ENCODE measurements at regions not wholly inside any gene's neighbourhood (a gene's known extent, or its start where the extent isn't known, plus 50 kb on each side); places are given as distances from the start of the nearest gene placed in this dataset.
"Not testable (repeated sequence)": the region's sequence is repeated elsewhere in the genome, so short reads cannot be mapped to it uniquely, and the experiment has no call there.

DNA sequence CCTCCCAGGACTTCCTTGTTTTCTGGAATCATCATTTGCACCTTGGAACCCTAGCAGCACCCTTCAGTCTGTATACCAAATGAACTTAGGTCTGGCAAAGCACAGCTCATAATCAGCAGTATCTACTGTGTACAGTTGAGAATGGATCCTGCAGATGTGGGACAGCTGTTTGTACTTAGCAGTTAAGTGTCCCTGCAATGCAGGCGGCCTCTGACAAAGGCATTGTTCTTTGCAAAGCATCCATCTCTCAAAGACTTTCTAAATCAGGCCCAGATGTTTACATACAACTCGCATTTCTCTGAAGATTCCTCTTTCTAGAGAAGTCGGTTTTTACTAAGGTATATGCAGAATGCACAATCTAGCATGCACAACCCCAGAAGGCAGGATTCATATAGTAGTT, 170.5 kb upstream of the RBM19 start:
- H3K27ac Mint-ChIP-seq, result no peak overlapping the region
- H3K4me1 Mint-ChIP-seq (ENCODE audit: low read depth), result no peaks in the 10 kb centered on the region
- ChIA-PET POLR2A (no interaction called here), CTCF (no interaction called here)
- H3K4me3 Mint-ChIP-seq, result no peak overlapping the region
- no peaks in the 10 kb centered on the region for H3K36me3 Mint-ChIP-seq
- no peak for DNase-seq
- peaks cover 3% of the 10 kb centered on the region for H3K27me3 Mint-ChIP-seq
- no peaks in the 10 kb centered on the region for H3K9me3 Mint-ChIP-seq
- intact Hi-C loops (cut with micrococcal nuclease), result no loop called here

DNA sequence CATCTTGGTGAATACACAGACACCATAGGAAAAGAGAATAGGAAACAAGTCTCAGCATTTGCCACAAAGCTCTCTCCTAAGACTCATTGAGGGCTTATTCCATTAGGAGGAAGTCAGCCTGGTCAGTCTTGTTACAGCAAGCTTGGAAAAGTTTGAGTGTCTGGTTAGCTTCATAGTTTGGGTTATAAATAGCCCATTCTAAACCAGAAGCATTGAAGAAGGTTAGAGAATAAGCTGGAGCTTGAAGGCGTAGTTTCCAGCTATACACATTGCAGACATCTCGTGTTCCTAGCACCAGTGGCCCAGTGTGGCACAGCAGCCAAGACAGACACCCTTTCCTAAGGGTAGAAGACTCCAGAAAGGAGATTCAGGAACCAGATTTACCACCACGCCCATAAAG, 168.8 kb upstream of the RBM19 start:
- intact Hi-C loops (cut with micrococcal nuclease), result no loop called here
- H3K9me3 Mint-ChIP-seq, result no peaks in the 10 kb centered on the region
- no peak for DNase-seq
- no peak overlapping the region for H3K27ac Mint-ChIP-seq
- ChIA-PET CTCF (no interaction called here), POLR2A (no interaction called here)
- peaks cover 3% of the 10 kb centered on the region for H3K27me3 Mint-ChIP-seq
- H3K4me1 Mint-ChIP-seq (ENCODE audit: low read depth), result no peaks in the 10 kb centered on the region
- no peak overlapping the region for H3K4me3 Mint-ChIP-seq
- no peaks in the 10 kb centered on the region for H3K36me3 Mint-ChIP-seq

DNA sequence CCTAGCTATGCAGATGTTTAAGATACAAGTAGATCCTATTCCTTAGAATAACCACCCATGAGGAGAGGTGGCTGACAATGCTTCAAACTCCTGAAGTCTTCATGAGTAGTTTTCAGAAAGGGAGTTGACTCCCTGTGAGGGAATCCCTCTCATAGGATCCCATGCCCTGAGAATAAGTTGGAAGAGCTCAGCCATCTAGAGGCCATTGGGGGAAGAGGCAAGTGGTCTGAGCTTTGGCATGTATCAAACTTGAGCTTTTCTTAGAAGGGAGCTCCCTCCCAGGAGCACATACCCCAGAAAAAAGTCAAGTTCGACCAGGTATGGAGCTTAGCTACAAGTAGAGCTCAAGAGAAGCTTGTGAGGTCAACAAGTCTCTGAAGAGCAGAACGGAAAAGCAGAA, 165.7 kb upstream of the RBM19 start:
- DNase-seq, result no peak
- H3K27ac Mint-ChIP-seq, result no peak overlapping the region
- no peaks in the 10 kb centered on the region for H3K4me1 Mint-ChIP-seq (ENCODE audit: low read depth)
- no peaks in the 10 kb centered on the region for H3K9me3 Mint-ChIP-seq
- peaks cover 3% of the 10 kb centered on the region for H3K27me3 Mint-ChIP-seq
- POLR2A ChIA-PET, result no interaction called here
- H3K4me3 Mint-ChIP-seq, result no peak overlapping the region
- intact Hi-C loops (cut with micrococcal nuclease), result no loop called here
- CTCF ChIA-PET, result no interaction called here
- H3K36me3 Mint-ChIP-seq, result no peaks in the 10 kb centered on the region

DNA sequence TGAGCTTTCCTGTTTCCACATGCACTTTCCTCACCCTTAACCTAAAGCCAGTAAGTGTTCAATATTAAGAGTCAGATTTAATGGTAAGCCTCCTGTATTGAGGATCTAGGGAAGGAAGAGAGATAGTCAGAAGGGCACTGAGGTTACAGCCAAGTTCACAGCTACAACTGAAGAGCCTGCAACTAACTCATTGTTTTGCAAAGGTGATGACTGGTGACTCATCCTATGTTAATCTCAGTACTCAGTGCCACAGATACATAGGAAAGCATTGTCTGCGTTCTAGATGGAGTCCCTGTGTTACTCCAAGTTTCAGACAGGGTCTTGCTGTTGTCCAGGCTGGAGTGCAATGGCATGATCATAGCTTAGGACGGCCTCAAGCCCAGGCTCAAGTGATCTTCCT, 157.0 kb upstream of the RBM19 start:
- no peaks in the 10 kb centered on the region for H3K27me3 Mint-ChIP-seq
- H3K4me1 Mint-ChIP-seq (ENCODE audit: low read depth), result no peaks in the 10 kb centered on the region
- no peaks in the 10 kb centered on the region for H3K36me3 Mint-ChIP-seq
- ChIA-PET POLR2A (no interaction called here), CTCF (no interaction called here)
- H3K27ac Mint-ChIP-seq, result no peak overlapping the region
- no peak overlapping the region for H3K4me3 Mint-ChIP-seq
- intact Hi-C loops (cut with micrococcal nuclease), result no loop called here
- no peaks in the 10 kb centered on the region for H3K9me3 Mint-ChIP-seq
- DNase-seq, result no peak

DNA sequence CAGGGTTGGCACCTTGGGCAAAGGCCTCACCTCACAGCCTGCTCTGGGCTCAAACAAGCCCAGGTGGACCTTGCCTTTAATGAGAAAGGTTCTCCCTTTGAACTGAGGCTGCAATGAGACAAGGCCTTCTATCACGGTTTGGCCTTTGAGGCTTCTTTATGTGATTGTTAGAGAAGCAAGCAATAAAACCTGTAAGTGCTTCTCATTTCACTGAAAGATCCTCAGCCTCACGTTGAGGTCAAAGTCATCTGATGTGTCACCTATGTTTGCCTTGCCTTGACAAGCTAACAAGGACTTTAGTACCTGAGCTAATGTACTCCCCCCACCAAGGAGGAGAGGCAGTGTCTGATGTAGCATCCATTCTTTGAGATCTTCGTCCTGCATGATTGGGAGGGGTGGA, 155.9 kb upstream of the RBM19 start:
- H3K4me3 Mint-ChIP-seq, result no peak overlapping the region
- no peaks in the 10 kb centered on the region for H3K36me3 Mint-ChIP-seq
- H3K27me3 Mint-ChIP-seq, result no peaks in the 10 kb centered on the region
- no peak overlapping the region for H3K27ac Mint-ChIP-seq
- H3K9me3 Mint-ChIP-seq, result no peaks in the 10 kb centered on the region
- DNase-seq, result no peak
- intact Hi-C loops (cut with micrococcal nuclease), result no loop called here
- ChIA-PET POLR2A (no interaction called here), CTCF (no interaction called here)
- no peaks in the 10 kb centered on the region for H3K4me1 Mint-ChIP-seq (ENCODE audit: low read depth)

DNA sequence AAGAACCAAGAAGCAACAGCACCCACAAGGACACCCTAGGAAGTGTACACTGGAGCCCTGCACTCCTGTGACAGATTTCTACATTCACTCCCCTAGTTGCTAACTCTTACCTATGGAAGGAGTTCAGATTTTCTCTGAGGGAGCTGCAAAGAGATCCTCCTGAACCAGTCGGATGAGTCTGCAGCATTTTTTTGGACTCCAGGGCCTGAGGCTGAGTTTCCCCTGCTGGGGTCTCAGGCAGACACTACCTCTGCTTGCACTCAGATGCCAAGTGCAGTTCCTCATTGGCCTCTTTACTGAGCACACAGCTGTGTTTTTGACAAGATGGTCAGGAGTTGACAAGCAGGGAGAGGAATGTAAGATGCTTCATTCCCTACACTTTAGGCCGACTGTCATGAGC, 153.2 kb upstream of the RBM19 start:
- peaks cover 1% of the 10 kb centered on the region for H3K27me3 Mint-ChIP-seq
- no peak overlapping the region for H3K4me3 Mint-ChIP-seq
- intact Hi-C loops (cut with micrococcal nuclease), result no loop called here
- peaks cover 6% of the 10 kb centered on the region for H3K9me3 Mint-ChIP-seq
- H3K36me3 Mint-ChIP-seq, result no peaks in the 10 kb centered on the region
- no peaks in the 10 kb centered on the region for H3K4me1 Mint-ChIP-seq (ENCODE audit: low read depth)
- POLR2A ChIA-PET, result no interaction called here
- CTCF ChIA-PET, result no interaction called here
- no peak for DNase-seq
- H3K27ac Mint-ChIP-seq, result no peak overlapping the region

DNA sequence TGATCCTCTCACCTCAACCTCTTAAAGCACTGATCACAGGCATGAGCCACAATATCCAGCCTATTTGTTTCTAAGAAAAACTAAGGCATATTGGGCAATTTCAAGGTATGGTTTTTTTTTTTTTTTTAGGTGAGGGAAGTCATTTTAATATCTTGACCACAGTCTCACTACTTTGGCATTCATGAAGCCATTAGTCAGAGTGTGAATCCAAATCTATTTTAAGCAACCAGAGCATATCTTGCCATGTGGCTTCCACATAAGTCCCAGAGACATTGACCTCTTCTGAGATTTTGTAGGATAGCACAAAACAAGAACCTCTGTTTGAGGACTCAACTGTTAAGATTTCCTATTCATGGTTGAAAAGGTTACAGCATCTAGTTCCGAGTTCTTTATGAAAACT, 130.3 kb upstream of the RBM19 start:
- Mint-ChIP-seq H3K27ac (no peak overlapping the region), H3K36me3 (no peaks in the 10 kb centered on the region), H3K4me3 (no peak overlapping the region), H3K4me1 (ENCODE audit: low read depth) (no peaks in the 10 kb centered on the region), H3K27me3 (peaks cover 3% of the 10 kb centered on the region), H3K9me3 (peaks cover 4% of the 10 kb centered on the region)
- ChIA-PET CTCF (no interaction called here), POLR2A (no interaction called here)
- DNase-seq, result no peak
- intact Hi-C loops (cut with micrococcal nuclease), result no loop called here

DNA sequence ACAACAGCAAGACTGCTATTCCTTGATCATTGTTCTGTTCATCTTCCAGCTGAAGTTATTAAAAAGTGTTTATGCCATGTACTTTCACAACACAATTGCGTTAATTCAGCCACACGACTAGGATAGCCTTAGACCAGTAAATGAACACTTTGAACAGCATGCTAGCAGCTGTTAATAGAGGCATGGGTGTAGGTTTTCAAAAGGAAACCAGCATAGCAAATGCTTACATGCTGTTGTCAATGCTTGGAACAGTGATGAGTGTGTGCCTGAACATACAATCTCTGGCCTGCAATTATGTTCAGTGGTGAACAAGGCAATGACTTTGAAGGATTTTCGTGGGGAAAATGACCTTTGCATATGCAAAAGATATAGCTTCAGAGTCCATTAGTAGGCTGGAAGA, 127.4 kb upstream of the RBM19 start:
- DNase-seq, result no peak
- ChIA-PET CTCF (no interaction called here), POLR2A (no interaction called here)

DNA sequence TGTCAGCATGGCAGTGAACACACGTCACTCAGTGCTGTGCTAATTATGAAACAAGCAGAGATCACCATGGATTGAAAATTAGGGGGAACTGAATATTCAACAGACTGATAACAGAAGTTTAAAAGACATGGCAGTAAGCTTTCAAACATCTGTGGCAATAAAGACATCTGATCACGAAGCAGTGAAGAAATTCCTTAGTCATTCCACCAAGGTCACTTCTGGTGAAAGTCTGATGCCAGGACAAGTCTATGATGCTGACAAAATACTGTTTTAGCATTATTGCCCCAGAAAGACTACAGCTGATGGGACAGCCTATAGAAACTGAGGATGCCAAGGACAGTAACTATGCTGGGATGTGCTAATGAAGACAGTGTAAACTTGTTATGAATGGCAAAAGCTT, 126.9 kb upstream of the RBM19 start:
- H3K4me1 Mint-ChIP-seq (ENCODE audit: low read depth), result no peaks in the 10 kb centered on the region
- intact Hi-C loops (cut with micrococcal nuclease), result no loop called here
- peaks cover 3% of the 10 kb centered on the region for H3K27me3 Mint-ChIP-seq
- POLR2A ChIA-PET, result no interaction called here
- no peak overlapping the region for H3K4me3 Mint-ChIP-seq
- H3K9me3 Mint-ChIP-seq, result peaks cover 4% of the 10 kb centered on the region
- no peaks in the 10 kb centered on the region for H3K36me3 Mint-ChIP-seq
- CTCF ChIA-PET, result no interaction called here
- DNase-seq, result no peak
- H3K27ac Mint-ChIP-seq, result no peak overlapping the region

More for the DNA sequence above, 127.4 kb upstream of the RBM19 start:
- Mint-ChIP-seq H3K27ac (no peak overlapping the region), H3K27me3 (peaks cover 3% of the 10 kb centered on the region), H3K9me3 (peaks cover 4% of the 10 kb centered on the region), H3K4me3 (no peak overlapping the region), H3K36me3 (no peaks in the 10 kb centered on the region), H3K4me1 (ENCODE audit: low read depth) (no peaks in the 10 kb centered on the region)
- intact Hi-C loops (cut with micrococcal nuclease), result no loop called here

DNA sequence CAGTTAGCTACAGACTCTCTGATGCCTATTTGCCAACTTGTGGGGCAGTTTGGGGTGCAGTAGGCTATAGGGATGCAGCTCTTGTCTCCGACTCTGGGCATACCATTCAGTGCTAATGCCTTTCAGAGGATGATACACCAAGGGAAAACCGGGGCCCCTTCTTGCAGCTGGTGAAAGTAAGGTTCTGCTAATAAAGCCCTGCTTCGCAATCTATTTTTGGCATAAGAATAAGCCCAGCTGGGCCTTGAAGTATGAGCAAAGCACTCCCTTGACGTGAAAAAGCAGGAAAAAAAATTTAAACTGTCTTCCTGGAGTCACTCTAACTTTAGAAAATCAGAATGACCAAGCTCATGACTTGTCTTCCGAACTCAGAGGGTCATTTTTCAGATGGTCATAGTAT, 124.1 kb upstream of the RBM19 start:
- DNase-seq, result no peak
- H3K9me3 Mint-ChIP-seq, result peaks cover 4% of the 10 kb centered on the region
- H3K27me3 Mint-ChIP-seq, result peaks cover 3% of the 10 kb centered on the region
- POLR2A ChIA-PET, result no interaction called here
- no peaks in the 10 kb centered on the region for H3K36me3 Mint-ChIP-seq
- no peak overlapping the region for H3K27ac Mint-ChIP-seq
- intact Hi-C loops (cut with micrococcal nuclease), result no loop called here
- H3K4me3 Mint-ChIP-seq, result no peak overlapping the region
- no peaks in the 10 kb centered on the region for H3K4me1 Mint-ChIP-seq (ENCODE audit: low read depth)
- CTCF ChIA-PET, result no interaction called here

DNA sequence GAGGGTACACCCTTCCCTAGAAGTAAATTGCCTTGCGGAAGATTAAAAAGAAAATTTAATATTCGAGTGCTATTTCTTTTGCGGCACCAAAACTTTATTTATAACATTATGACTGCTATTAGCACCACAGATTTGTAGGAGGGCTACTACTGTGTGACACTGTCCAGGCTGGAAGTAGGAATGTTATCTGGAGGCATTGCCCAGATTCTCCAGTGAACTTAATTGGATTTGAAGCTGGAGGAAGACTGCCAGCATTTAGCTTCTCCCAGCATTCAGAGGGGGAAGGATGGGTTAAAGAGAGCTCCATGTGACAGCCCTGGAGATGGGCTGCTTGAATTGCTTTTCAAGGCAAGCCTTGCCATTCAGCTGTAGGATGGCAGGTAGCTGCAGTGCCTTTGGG, 107.0 kb upstream of the RBM19 start:
- ChIA-PET POLR2A (no interaction called here), CTCF (no interaction called here)
- Mint-ChIP-seq H3K4me3 (no peak overlapping the region), H3K36me3 (no peaks in the 10 kb centered on the region), H3K9me3 (no peaks in the 10 kb centered on the region), H3K27me3 (peaks cover 2% of the 10 kb centered on the region), H3K4me1 (ENCODE audit: low read depth) (no peaks in the 10 kb centered on the region), H3K27ac (no peak overlapping the region)
- intact Hi-C loops (cut with micrococcal nuclease), result no loop called here
- DNase-seq, result no peak

DNA sequence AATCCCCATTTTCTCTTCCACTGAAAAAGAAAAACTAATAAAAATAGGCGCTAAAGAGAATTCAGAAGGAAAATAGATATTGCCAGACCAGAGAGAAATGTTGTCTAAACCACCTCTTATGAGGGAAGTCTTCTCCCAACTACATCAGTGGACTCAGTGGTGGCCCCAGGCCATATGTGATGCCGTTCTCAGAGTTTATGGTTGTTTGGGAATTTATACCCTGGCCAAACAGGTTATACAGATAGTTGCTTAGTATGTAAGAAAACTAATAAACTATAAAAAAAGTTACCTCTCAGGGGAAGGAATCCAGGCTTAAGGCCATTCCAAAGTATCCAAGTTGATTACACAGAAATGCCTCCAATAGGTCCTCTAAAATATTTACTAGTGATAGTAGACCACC, 103.4 kb upstream of the RBM19 start:
- H3K9me3 Mint-ChIP-seq, result no peaks in the 10 kb centered on the region
- intact Hi-C loops (cut with micrococcal nuclease), result no loop called here
- H3K4me3 Mint-ChIP-seq, result no peak overlapping the region
- H3K36me3 Mint-ChIP-seq, result no peaks in the 10 kb centered on the region
- H3K4me1 Mint-ChIP-seq (ENCODE audit: low read depth), result no peaks in the 10 kb centered on the region
- no peak overlapping the region for H3K27ac Mint-ChIP-seq
- ChIA-PET CTCF (no interaction called here), POLR2A (no interaction called here)
- peaks cover 7% of the 10 kb centered on the region for H3K27me3 Mint-ChIP-seq
- no peak for DNase-seq

DNA sequence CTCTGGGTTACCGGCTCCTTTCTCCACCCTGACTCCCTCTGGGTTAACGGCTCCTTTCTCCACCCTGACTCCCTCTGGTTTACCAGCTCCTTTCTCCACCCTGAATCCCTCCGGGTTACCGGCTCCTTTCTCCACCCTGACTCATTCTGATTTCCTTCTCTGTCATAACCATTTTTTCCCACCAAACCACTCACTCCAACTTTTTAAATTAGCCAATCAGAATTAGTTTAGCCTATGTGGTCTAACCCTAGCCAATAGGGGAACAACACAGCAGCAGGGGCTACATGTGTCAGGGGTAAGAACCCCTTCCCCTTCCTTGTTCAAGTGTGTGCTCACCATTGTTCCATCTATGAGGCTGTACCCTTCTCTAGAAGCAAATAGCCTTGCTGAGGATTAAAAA, 98.4 kb upstream of the RBM19 start:
- no peak for DNase-seq
- intact Hi-C loops (cut with micrococcal nuclease), result no loop called here
- no peaks in the 10 kb centered on the region for H3K4me1 Mint-ChIP-seq (ENCODE audit: low read depth)
- H3K36me3 Mint-ChIP-seq, result no peaks in the 10 kb centered on the region
- no peak overlapping the region for H3K4me3 Mint-ChIP-seq
- ChIA-PET CTCF (no interaction called here), POLR2A (no interaction called here)
- peaks cover 5% of the 10 kb centered on the region for H3K27me3 Mint-ChIP-seq
- no peaks in the 10 kb centered on the region for H3K9me3 Mint-ChIP-seq
- H3K27ac Mint-ChIP-seq, result no peak overlapping the region

DNA sequence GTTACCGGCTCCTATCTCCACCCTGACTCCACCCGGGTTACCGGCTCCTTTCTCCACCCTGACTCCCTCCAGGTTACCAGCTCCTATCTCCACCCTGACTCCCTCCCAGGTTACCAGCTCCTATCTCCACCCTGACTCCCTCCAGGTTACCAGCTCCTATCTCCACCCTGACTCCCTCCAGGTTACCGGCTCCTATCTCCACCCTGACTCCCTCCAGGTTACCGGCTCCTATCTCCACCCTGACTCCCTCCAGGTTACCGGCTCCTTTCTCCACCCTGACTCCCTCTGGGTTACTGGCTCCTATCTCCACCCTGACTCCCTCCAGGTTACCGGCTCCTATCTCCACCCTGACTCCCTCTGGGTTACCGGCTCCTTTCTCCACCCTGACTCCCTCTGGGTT, 97.9 kb upstream of the RBM19 start:
- H3K4me1 Mint-ChIP-seq (ENCODE audit: low read depth); DNase-seq; POLR2A ChIA-PET; H3K27me3 Mint-ChIP-seq; H3K4me3 Mint-ChIP-seq; H3K27ac Mint-ChIP-seq; H3K9me3 Mint-ChIP-seq; CTCF ChIA-PET; intact Hi-C loops (cut with micrococcal nuclease); H3K36me3 Mint-ChIP-seq: not testable (repeated sequence)

All from activated CD4-positive, alpha-beta memory T cell treated with anti-CD3 and anti-CD28 coated beads for 36 hours (primary cell).